ENCODE measurements at regions not wholly inside any gene's neighbourhood (a gene's known extent, or its start where the extent isn't known, plus 50 kb on each side); places are given as distances from the start of the nearest gene placed in this dataset.

GRCh38 chr6:21905531-21905930 lies 312.0 kb downstream of the SOX4 start:
- no peak for DNase-seq (ENCODE audit: low read depth, low spot score)
- TF ChIP-seq CTCF (IDR thresholded peaks at IDR 0.05; ENCODE audit: insufficient read depth, low read length, missing control alignments): no peak
- CTCF ChIA-PET: no interaction called here
- no peak overlapping the region for H3K4me3 ChIP-seq (ENCODE audit: low read depth, low read length)
- POLR2A ChIA-PET: no interaction called here

- TF ChIP-seq CTCF (IDR thresholded peaks at IDR 0.05; ENCODE audit: insufficient read depth, low read length, missing control alignments): no peak
- POLR2A ChIA-PET: no interaction called here
- no peak overlapping the region for H3K4me3 ChIP-seq (ENCODE audit: low read depth, low read length)
- DNase-seq (ENCODE audit: low read depth, low spot score): no peak
- CTCF ChIA-PET: interaction anchor here (1.8 kb wide), 1 partner anchor 11 kb away, joined by 4 read pairs; no protein-coding TSS in a partner anchor
Measured at GRCh38 chr6:21906826-21907225, 313.3 kb downstream of the SOX4 start.

GRCh38 chr6:21907291-21907690 lies 313.7 kb downstream of the SOX4 start:
- POLR2A ChIA-PET: no interaction called here
- DNase-seq (ENCODE audit: low read depth, low spot score): no peak
- CTCF ChIA-PET: interaction anchor here (1.8 kb wide), 1 partner anchor 10 kb away, joined by 4 read pairs; no protein-coding TSS in a partner anchor
- H3K4me3 ChIP-seq (ENCODE audit: low read depth, low read length): no peak overlapping the region
- no peak for TF ChIP-seq CTCF (IDR thresholded peaks at IDR 0.05; ENCODE audit: insufficient read depth, low read length, missing control alignments)

- no peak for DNase-seq (ENCODE audit: low read depth, low spot score)
- ChIA-PET CTCF (interaction anchor here (1.8 kb wide), 1 partner anchor 9 kb away, joined by 4 read pairs; no protein-coding TSS in a partner anchor), POLR2A (interaction anchor here (0.6 kb wide), 1 partner anchor 339 kb away, joined by 3 read pairs; no protein-coding TSS in a partner anchor)
- no peak overlapping the region for H3K4me3 ChIP-seq (ENCODE audit: low read depth, low read length)
- TF ChIP-seq CTCF (IDR thresholded peaks at IDR 0.05; ENCODE audit: insufficient read depth, low read length, missing control alignments): no peak
Measured at GRCh38 chr6:21908161-21908848, 314.8 kb downstream of the SOX4 start.

GRCh38 chr6:21909321-21909720 lies 315.8 kb downstream of the SOX4 start:
- TF ChIP-seq CTCF (IDR thresholded peaks at IDR 0.05; ENCODE audit: insufficient read depth, low read length, missing control alignments): no peak
- no peak overlapping the region for H3K4me3 ChIP-seq (ENCODE audit: low read depth, low read length)
- CTCF ChIA-PET: no interaction called here
- no peak for DNase-seq (ENCODE audit: low read depth, low spot score)
- POLR2A ChIA-PET: no interaction called here

GRCh38 chr6:21911208-21911607 lies 317.7 kb downstream of the SOX4 start:
- no peak for TF ChIP-seq CTCF (IDR thresholded peaks at IDR 0.05; ENCODE audit: insufficient read depth, low read length, missing control alignments)
- POLR2A ChIA-PET: interaction anchor here (0.7 kb wide), 1 partner anchor 17 kb away, joined by 3 read pairs; no protein-coding TSS in a partner anchor
- CTCF ChIA-PET: no interaction called here

More at GRCh38 chr6:21911208-21911607, 317.7 kb downstream of the SOX4 start:
- H3K4me3 ChIP-seq (ENCODE audit: low read depth, low read length): no peak overlapping the region
- no peak for DNase-seq (ENCODE audit: low read depth, low spot score)

Measured in AG04449 (cell line).